IMR-90 (cell line): ENCODE measurements at regions not wholly inside any gene's neighbourhood (a gene's known extent, or its start where the extent isn't known, plus 50 kb on each side); places are given as distances from the start of the nearest gene placed in this dataset.

Source experiments
- POLR2A ChIP-seq: IDR thresholded peaks from 2 replicates; pipeline ENCODE4 v1.6.1; 2012; ENCODE audit warnings: mild to moderate bottlenecking, low read depth, low read length
- TF ChIP-seq, protein P1 (sequence below): conservative IDR thresholded peaks from 2 replicates; pipeline ENCODE4 v1.5.1; 2012; ENCODE audit warnings: mild to moderate bottlenecking, low read depth, low read length, improper control_type of control experiment

DNA sequence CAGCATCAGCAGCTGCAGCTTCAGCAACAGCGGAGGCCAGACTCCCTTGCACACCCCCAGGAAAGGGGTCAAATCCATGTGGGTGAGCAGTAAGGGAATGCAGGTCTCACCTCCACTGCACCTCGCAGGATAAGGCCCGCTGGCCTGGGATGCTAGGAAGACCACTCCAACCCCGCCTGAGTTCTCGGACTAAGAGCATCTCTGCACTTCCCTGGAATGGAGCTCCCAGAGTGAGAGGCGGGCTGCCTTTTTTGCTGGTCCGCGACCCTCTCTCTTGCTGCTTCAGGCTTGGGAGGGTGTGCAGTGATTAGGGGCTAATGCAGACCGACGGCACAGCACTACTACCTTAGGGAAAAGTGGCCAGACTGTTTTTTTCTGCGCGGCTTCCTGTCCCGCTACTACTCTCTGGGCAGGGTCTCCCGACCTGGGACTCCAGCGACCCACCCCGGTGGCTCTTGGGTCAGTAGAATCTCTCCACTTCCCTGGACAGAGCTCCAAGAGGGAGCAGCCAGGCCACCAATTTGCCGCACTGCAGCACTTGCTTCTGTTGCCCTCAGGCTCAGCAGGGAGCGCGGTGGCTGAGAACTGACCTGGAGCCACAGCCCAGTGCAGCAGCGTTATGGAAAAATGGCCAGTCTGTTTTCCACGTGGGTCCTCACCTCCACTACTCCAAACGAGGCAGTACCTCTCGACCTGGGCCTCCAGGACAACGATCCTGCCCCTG, 480.4 kb downstream of the CDH8 start:
- TF ChIP-seq, protein P1, sequence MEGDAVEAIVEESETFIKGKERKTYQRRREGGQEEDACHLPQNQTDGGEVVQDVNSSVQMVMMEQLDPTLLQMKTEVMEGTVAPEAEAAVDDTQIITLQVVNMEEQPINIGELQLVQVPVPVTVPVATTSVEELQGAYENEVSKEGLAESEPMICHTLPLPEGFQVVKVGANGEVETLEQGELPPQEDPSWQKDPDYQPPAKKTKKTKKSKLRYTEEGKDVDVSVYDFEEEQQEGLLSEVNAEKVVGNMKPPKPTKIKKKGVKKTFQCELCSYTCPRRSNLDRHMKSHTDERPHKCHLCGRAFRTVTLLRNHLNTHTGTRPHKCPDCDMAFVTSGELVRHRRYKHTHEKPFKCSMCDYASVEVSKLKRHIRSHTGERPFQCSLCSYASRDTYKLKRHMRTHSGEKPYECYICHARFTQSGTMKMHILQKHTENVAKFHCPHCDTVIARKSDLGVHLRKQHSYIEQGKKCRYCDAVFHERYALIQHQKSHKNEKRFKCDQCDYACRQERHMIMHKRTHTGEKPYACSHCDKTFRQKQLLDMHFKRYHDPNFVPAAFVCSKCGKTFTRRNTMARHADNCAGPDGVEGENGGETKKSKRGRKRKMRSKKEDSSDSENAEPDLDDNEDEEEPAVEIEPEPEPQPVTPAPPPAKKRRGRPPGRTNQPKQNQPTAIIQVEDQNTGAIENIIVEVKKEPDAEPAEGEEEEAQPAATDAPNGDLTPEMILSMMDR: no peak
- TF ChIP-seq POLR2A: no peak
